CD4-positive, alpha-beta memory T cell (primary cell): ENCODE measurements at regions not wholly inside any gene's neighbourhood (a gene's known extent, or its start where the extent isn't known, plus 50 kb on each side); places are given as distances from the start of the nearest gene placed in this dataset.

ENCODE experiments used
- CTCF ChIA-PET: fragments of 350-600 bp; sonication (Branson Sonifier 250); formaldehyde crosslinking; loops from one replicate; lab custom pipeline; 2021; ENCODE audit warnings: inconsistent platforms; ENCODE audit not compliant: partially characterized antibody; lab: Charles Lee
- POLR2A ChIA-PET: fragments of 350-600 bp; sonication (Branson Sonifier 250); formaldehyde crosslinking; loops from one replicate; lab custom pipeline; 2021; ENCODE audit not compliant: partially characterized antibody; lab: Charles Lee
- DNase-seq, 5 donors: peaks; one replicate each; pipeline versions ENCODE4 v3.0.0 to v3.0.0-alpha.2; 2020 to 2022; ENCODE audit warnings: mixed read lengths in 1 of 5
- H3K27ac ChIP-seq: one replicate; pipeline ENCODE4 v1.7.0; 2013; ENCODE audit warnings: low read depth, low read length
- H3K27me3 ChIP-seq: 2 replicates; pipeline ENCODE4 v1.7.0; 2013; ENCODE audit warnings: mild to moderate bottlenecking, low read length, moderate library complexity; ENCODE audit not compliant: insufficient read depth
- H3K36me3 ChIP-seq: 2 replicates; pipeline ENCODE4 v1.7.0; 2013; ENCODE audit warnings: mild to moderate bottlenecking, low read length, moderate library complexity; ENCODE audit not compliant: insufficient read depth
- H3K4me1 ChIP-seq: 2 replicates; pipeline ENCODE4 v1.7.0; 2013; ENCODE audit warnings: mild to moderate bottlenecking, low read length, moderate library complexity; ENCODE audit not compliant: insufficient read depth
- H3K4me3 ChIP-seq, 2 donors: one replicate each; pipeline ENCODE4 v1.7.0; 2013; ENCODE audit warnings: low read length in 2 of 2, mild to moderate bottlenecking in 1 of 2
- H3K9me3 ChIP-seq, 2 donors: one replicate each; pipeline ENCODE4 v1.7.0; 2013; ENCODE audit warnings: low read length in 2 of 2, control low read depth in 1 of 2; ENCODE audit not compliant: control insufficient read depth in 1 of 2
- H3K27ac Mint-ChIP-seq, 7 donors: one replicate each; pipeline ENCODE4 v1.8.0; 2020 to 2021; ENCODE audit warnings: mixed read lengths in 7 of 7, mild to moderate bottlenecking in 6 of 7, inconsistent platforms in 3 of 7, moderate library complexity in 3 of 7
- H3K27me3 Mint-ChIP-seq, 2 donors: one replicate each; pipeline ENCODE4 v1.8.0; 2020 to 2021; ENCODE audit warnings: mixed read lengths in 2 of 2
- H3K36me3 Mint-ChIP-seq, 2 donors: one replicate each; pipeline ENCODE4 v1.8.0; 2020 to 2021; ENCODE audit warnings: mixed read lengths in 2 of 2, inconsistent platforms in 1 of 2, mild to moderate bottlenecking in 1 of 2
- H3K4me1 Mint-ChIP-seq, 4 donors: one replicate each; pipeline ENCODE4 v1.8.0; 2020 to 2021; ENCODE audit warnings: mixed read lengths in 4 of 4, mild to moderate bottlenecking in 1 of 4
- H3K4me3 Mint-ChIP-seq, 8 donors: one replicate each; pipeline ENCODE4 v1.8.0; 2020 to 2021; ENCODE audit warnings: mixed read lengths in 8 of 8, mild to moderate bottlenecking in 7 of 8, moderate library complexity in 6 of 8, inconsistent platforms in 3 of 8
- H3K9me3 Mint-ChIP-seq, 8 donors: one replicate each; pipeline ENCODE4 v1.8.0; 2020 to 2021; ENCODE audit warnings: mixed read lengths in 8 of 8, mild to moderate bottlenecking in 5 of 8, inconsistent platforms in 3 of 8, moderate library complexity in 1 of 8
- intact Hi-C: fragments of 100-400 bp; cut with micrococcal nuclease; formaldehyde crosslinking; loops from one replicate; pipeline ENCODE4 v1.15.1; 2023

DNA sequence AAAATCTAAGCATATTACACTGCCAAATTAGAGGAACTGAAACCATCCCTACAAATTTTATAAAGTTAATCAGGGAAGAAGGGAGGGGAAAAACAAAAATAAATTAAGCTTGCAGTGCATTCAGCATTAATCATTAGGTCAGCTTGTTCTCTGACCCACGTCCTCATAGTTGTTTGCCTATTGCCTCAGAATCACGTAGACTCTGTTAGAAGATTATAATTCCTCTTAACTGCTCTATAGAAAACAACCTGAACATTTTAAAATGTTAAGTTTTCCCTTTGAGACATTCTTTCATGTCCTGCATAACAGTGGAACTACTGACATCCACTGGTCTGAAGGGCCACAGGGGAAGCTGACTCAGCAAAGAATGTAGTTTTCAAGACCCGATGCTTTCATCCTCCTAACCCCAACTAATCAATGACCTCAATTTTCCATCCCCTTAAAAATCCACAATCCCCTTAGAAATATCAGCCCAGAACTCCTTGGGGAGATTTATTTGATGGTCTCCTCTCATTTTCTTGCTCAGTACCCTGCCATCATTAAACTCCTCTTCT is 112.4 kb downstream of the FBXO4 start:
- H3K9me3 Mint-ChIP-seq = peaks cover 0 to under 1% (median 0%) of the 10 kb centered on the region in 8 donors
- no peak overlapping the region for H3K4me3 Mint-ChIP-seq
- H3K27ac Mint-ChIP-seq = no peak overlapping the region
- peaks cover 16 to 29% of the 10 kb centered on the region in 2 donors for H3K27me3 Mint-ChIP-seq
- no peak for DNase-seq
- no peak overlapping the region for H3K4me3 ChIP-seq
- H3K36me3 Mint-ChIP-seq = no peaks in the 10 kb centered on the region
- no peaks in the 10 kb centered on the region for H3K27me3 ChIP-seq
- H3K4me1 ChIP-seq = no peaks in the 10 kb centered on the region
- ChIA-PET CTCF (interaction anchor here (1.4 kb wide), 1 partner anchor 20 kb away, joined by 6 read pairs; no protein-coding TSS in a partner anchor), POLR2A (no interaction called here)
- no peak overlapping the region for H3K27ac ChIP-seq
- no peaks in the 10 kb centered on the region for H3K36me3 ChIP-seq
- H3K4me1 Mint-ChIP-seq = no peaks in the 10 kb centered on the region
- intact Hi-C loops = no loop called here
- no peaks in the 10 kb centered on the region for H3K9me3 ChIP-seq

DNA sequence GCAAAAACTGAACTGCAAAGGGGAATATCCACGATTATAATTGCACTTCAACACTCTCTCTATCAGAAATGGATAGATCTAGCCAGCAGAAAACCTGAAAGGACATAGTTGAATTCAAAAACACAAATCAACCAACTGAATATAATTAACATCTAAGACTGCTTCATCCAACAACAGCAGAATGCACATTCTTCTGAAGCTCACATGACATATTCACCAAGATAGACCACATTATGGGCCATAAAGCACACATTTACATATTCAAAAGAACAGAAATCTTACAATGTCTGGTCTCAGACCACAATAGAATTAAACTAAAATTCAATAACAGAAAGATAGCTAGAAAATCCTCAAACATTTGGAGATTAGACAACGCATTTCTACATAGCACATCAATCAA is 118.3 kb downstream of the FBXO4 start:
- Histone ChIP-seq H3K4me1 (no peaks in the 10 kb centered on the region), H3K36me3 (no peaks in the 10 kb centered on the region), H3K4me3 (no peak overlapping the region), H3K27me3 (no peaks in the 10 kb centered on the region), H3K9me3 (no peaks in the 10 kb centered on the region), H3K27ac (no peak overlapping the region)
- no peaks in the 10 kb centered on the region for H3K36me3 Mint-ChIP-seq
- H3K4me1 Mint-ChIP-seq = no peaks in the 10 kb centered on the region
- H3K4me3 Mint-ChIP-seq = no peak overlapping the region
- peaks cover 15 to 18% of the 10 kb centered on the region in 2 donors for H3K27me3 Mint-ChIP-seq
- ChIA-PET CTCF (interaction anchor here (2.3 kb wide), 1 partner anchor 14 kb away, joined by 8 read pairs; no protein-coding TSS in a partner anchor), POLR2A (no interaction called here)
- H3K9me3 Mint-ChIP-seq = peaks cover 0 to 4% (median 0%) of the 10 kb centered on the region in 8 donors
- H3K27ac Mint-ChIP-seq = no peak overlapping the region
- DNase-seq = no peak
- intact Hi-C loops = no loop called here

DNA sequence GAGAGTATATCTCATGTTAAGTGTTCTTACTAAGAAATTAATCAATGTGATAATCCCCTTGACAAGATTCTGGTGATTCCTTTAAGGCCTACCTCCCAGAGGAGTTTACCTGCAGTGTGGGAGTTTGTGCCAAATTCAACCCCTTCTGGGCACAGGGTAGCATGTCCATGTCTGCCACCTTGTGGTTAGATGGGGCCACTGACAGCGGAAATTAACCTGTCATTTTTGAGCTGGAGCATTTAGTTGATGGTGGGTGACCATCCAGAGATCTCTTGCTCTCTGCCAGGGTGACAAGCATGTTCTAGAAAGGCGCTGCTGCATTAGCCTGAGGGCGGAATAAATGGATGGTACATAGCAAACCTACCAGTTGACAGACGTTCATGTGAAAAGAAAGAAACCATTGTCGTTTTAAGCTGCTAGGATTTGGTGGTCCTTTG is 132.2 kb downstream of the FBXO4 start:
- Histone ChIP-seq H3K4me3 (no peak overlapping the region), H3K36me3 (no peaks in the 10 kb centered on the region), H3K9me3 (no peaks in the 10 kb centered on the region), H3K4me1 (no peaks in the 10 kb centered on the region), H3K27ac (no peak overlapping the region), H3K27me3 (no peaks in the 10 kb centered on the region)
- Mint-ChIP-seq H3K9me3 (peaks cover 0 to 2% (median 0%) of the 10 kb centered on the region in 8 donors), H3K4me3 (no peak overlapping the region), H3K36me3 (no peaks in the 10 kb centered on the region), H3K27ac (no peak overlapping the region), H3K27me3 (peaks cover 4 to 9% of the 10 kb centered on the region in 2 donors), H3K4me1 (no peaks in the 10 kb centered on the region)
- peak; percentile 51 to 57 (median 54) for DNase-seq
- intact Hi-C loops = loop anchor here (1.0 to 10.0 kb wide), 4 partner anchors 132 to 830 kb away; partner anchors contain the start of gene FBXO4
- ChIA-PET POLR2A (interaction anchor here (1.9 kb wide), 1 partner anchor 201 kb away, joined by 9 read pairs; no protein-coding TSS in a partner anchor), CTCF (interaction anchor here (0.6 to 4.1 kb wide), 38 partner anchors 9 to 832 kb away, joined by 3 to 196 read pairs (median 4); partner anchors contain the start of gene RIMOC1)

DNA sequence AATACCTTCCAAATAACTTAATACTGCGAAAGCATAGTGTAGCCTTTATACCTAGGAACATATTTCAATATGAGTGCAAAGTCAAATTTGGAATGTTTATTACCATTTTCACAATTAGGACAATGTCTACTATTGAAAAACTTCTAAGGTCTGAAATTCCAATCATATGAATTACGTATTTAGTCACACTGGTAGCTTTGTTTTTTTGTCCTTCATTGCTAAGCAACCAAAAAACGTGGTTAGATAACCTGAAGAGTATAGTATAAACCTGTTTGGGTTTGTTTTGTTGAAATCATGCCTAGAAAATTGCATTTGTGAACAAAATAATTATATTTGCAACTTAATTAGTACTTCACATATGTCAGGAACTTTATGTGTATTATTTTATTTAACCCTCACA is 134.2 kb downstream of the FBXO4 start:
- Histone ChIP-seq H3K27ac (no peak overlapping the region), H3K27me3 (no peaks in the 10 kb centered on the region), H3K4me1 (no peaks in the 10 kb centered on the region), H3K9me3 (no peaks in the 10 kb centered on the region), H3K4me3 (no peak overlapping the region), H3K36me3 (no peaks in the 10 kb centered on the region)
- ChIA-PET CTCF (interaction anchor here (0.6 to 4.1 kb wide), 2 partner anchors 9 to 202 kb away, joined by 3 to 196 read pairs; no protein-coding TSS in a partner anchor), POLR2A (no interaction called here)
- Mint-ChIP-seq H3K4me3 (no peak overlapping the region), H3K4me1 (no peaks in the 10 kb centered on the region), H3K27ac (no peak overlapping the region), H3K36me3 (no peaks in the 10 kb centered on the region), H3K9me3 (peaks cover 0 to 2% (median 0%) of the 10 kb centered on the region in 8 donors), H3K27me3 (peaks cover 2 to 6% of the 10 kb centered on the region in 2 donors)
- intact Hi-C loops = loop anchor here (5.0 to 10.0 kb wide), 3 partner anchors 134 to 828 kb away; partner anchors contain the start of gene FBXO4
- DNase-seq = no peak

GRCh38 chr5:42059778-42060464 is 134.8 kb downstream of the FBXO4 start:
- ChIA-PET POLR2A (no interaction called here), CTCF (interaction anchor here (1.0 to 2.0 kb wide), 2 partner anchors 202 to 204 kb away, joined by 3 to 11 read pairs; no protein-coding TSS in a partner anchor)
- intact Hi-C loops = loop anchor here (5.0 to 10.0 kb wide), 3 partner anchors 135 to 827 kb away; partner anchors contain the start of gene FBXO4
- Histone ChIP-seq H3K4me1 (no peaks in the 10 kb centered on the region), H3K36me3 (no peaks in the 10 kb centered on the region), H3K9me3 (no peaks in the 10 kb centered on the region), H3K4me3 (no peak overlapping the region), H3K27me3 (no peaks in the 10 kb centered on the region), H3K27ac (no peak overlapping the region)
- H3K4me3 Mint-ChIP-seq = no peak overlapping the region
- peaks cover 0 to 2% (median 0%) of the 10 kb centered on the region in 8 donors for H3K9me3 Mint-ChIP-seq
- no peak overlapping the region for H3K27ac Mint-ChIP-seq
- no peak for DNase-seq
- no peaks in the 10 kb centered on the region for H3K36me3 Mint-ChIP-seq
- H3K27me3 Mint-ChIP-seq = peaks cover 2 to 6% of the 10 kb centered on the region in 2 donors
- H3K4me1 Mint-ChIP-seq = no peaks in the 10 kb centered on the region

GRCh38 chr5:42061121-42061520 is 136.0 kb downstream of the FBXO4 start:
- ChIA-PET CTCF (interaction anchor here (1.0 to 2.0 kb wide), 3 partner anchors 202 to 205 kb away, joined by 3 to 11 read pairs (median 3); no protein-coding TSS in a partner anchor), POLR2A (no interaction called here)
- Histone ChIP-seq H3K4me1 (no peaks in the 10 kb centered on the region), H3K9me3 (no peaks in the 10 kb centered on the region), H3K4me3 (no peak overlapping the region), H3K36me3 (no peaks in the 10 kb centered on the region), H3K27me3 (no peaks in the 10 kb centered on the region), H3K27ac (no peak overlapping the region)
- peaks cover 0 to 2% (median 0%) of the 10 kb centered on the region in 8 donors for H3K9me3 Mint-ChIP-seq
- H3K4me1 Mint-ChIP-seq = no peaks in the 10 kb centered on the region
- H3K4me3 Mint-ChIP-seq = no peak overlapping the region
- H3K36me3 Mint-ChIP-seq = no peaks in the 10 kb centered on the region
- H3K27ac Mint-ChIP-seq = no peak overlapping the region
- no peak for DNase-seq
- intact Hi-C loops = no loop called here
- H3K27me3 Mint-ChIP-seq = peaks cover 2 to 6% of the 10 kb centered on the region in 2 donors

DNA sequence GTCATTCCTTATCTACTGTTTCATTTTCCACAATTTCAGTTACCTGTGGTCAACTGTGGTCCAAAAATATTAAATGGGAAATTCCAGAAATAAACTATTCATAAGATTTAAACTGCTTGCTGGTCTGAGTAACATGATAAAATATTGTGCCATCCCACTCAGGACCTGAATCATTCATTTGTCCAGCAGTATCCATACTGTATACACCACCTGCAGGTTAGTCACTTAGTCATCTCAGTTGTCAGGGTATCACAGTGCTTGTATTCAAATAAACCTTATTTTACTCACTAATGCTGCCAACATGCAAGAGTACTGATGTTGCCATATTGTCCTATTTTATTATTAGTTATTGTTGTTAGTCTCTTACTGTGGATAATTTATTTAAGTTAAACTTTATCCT is 139.7 kb downstream of the FBXO4 start:
- Histone ChIP-seq H3K36me3 (no peaks in the 10 kb centered on the region), H3K27ac (no peak overlapping the region), H3K27me3 (no peaks in the 10 kb centered on the region), H3K9me3 (no peaks in the 10 kb centered on the region), H3K4me3 (no peak overlapping the region), H3K4me1 (no peaks in the 10 kb centered on the region)
- Mint-ChIP-seq H3K4me3 (no peak overlapping the region), H3K4me1 (no peaks in the 10 kb centered on the region), H3K27me3 (peaks cover 0 to 4% of the 10 kb centered on the region in 2 donors), H3K36me3 (no peaks in the 10 kb centered on the region), H3K9me3 (peaks cover 0 to 2% (median 0%) of the 10 kb centered on the region in 8 donors), H3K27ac (no peak overlapping the region)
- DNase-seq = no peak
- CTCF ChIA-PET = interaction anchor here (1.9 kb wide), 1 partner anchor 8 kb away, joined by 17 read pairs; no protein-coding TSS in a partner anchor
- POLR2A ChIA-PET = no interaction called here
- intact Hi-C loops = no loop called here
